GM18858 (cell line): ENCODE measurements at regions not wholly inside any gene's neighbourhood (a gene's known extent, or its start where the extent isn't known, plus 50 kb on each side); places are given as distances from the start of the nearest gene placed in this dataset.
"Not testable (repeated sequence)": the region's sequence is repeated elsewhere in the genome, so short reads cannot be mapped to it uniquely, and the experiment has no call there.

Experiments used
- ATAC-seq: cut with Tn5 transposase; IDR thresholded peaks from one replicate; pipeline ENCODE4 v1.9.1; 2021; ENCODE audit not compliant: unreplicated experiment

DNA sequence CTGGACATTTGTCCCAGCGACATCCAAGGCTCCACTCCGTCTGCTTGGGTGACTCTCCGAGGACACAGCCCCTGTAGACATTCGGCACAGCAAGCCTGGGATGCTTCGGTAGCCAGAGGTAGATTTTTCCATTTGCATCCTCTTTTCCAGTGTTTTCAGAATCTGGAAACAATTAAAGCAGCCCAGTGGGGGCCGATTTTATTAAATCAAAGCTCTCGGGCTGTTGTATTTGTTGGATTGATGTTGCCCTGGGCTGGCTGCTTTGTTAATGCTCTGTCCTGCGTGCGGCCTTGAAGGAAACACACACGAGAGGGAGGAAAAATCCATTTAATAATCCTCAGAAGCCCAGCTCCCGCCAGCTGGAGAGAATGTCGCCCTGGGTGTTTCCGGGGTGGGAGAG lies 158.1 kb upstream of the CIBAR2 start:
- no peak for ATAC-seq

- no peak for ATAC-seq
Measured at GRCh38 chr16:85271198-85271597, 158.9 kb upstream of the CIBAR2 start.

- no peak for ATAC-seq
Measured at GRCh38 chr16:85273293-85273692, 161.0 kb upstream of the CIBAR2 start.

DNA sequence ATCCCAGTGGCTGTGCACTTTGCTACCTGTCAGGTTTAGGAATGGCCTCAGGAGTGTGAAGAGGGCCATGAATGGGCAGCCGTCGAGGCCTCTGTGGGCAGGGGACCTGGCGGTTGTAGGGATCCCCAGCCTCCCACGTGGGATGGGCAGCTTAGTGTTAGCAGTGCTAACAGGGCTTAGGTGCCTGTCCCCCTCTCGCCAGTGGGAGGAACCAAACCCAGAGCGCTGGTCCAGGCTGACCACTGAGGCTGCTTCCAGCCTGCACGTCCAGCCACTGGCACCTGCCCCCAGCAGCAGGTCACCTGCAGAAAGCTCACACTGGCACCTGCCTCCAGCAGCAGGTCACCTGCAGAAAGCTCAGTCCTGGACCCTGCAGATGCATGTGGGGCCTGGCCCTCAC lies 162.2 kb upstream of the CIBAR2 start:
- ATAC-seq = no peak

- ATAC-seq = no peak
Measured at GRCh38 chr16:85274924-85275323, 162.7 kb upstream of the CIBAR2 start.

DNA sequence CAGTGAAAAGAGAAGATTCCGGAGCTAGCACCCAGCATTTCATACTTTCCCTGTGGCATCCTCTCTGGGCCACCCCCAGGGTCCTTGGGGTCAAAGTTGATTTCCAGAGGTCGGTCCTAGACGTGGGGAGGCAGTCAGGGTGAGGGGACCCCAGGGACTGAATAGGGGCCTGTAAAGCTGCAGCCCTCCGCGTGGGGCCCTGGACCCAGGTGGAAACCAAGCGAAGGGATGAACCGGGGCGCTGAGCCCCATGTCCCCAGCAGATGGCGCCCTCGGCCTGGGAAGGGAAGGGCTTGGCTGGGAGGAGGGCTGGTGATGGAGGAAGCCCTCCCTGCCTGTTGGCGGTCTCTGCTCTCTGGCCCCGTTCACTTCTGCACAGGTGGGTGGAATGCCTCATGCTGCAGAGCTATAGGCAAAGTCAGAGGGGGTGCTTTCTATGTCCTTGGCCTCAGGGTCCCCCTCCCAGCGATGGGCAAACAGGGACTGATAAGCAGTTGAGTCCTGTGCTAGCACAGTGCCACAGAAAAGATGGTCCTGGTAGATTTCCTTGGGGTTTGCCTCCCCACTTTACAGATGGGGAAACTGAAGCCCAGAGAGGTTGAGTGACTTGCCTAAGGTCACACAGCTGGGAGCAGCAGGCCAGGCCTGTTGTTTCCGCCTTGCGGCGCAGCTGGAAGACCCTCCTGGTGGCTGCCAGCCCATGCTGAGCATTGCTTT lies 163.4 kb upstream of the CIBAR2 start:
- no peak for ATAC-seq

GRCh38 chr16:85276258-85276657 lies 164.0 kb upstream of the CIBAR2 start:
- ATAC-seq = no peak

DNA sequence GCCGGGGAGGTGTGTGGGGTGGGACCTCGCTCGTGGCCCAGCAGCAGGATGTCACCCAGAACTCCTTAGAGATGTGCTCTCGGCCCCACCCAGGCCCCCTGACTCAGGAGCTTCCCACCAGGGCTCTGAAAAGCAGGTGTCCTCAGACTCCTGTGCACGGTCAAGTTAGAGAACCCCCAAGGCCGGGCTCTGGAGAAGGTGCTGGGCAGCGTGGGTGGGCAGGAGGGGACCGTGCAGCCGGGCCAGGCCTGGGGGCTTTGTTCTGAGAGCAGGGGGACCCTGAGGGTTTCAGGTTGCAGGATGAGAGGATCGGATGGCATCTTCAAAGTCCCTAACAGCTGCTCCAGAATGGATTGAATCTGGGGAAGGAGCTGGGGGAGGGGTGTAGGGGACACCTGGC lies 164.4 kb upstream of the CIBAR2 start:
- ATAC-seq = no peak

DNA sequence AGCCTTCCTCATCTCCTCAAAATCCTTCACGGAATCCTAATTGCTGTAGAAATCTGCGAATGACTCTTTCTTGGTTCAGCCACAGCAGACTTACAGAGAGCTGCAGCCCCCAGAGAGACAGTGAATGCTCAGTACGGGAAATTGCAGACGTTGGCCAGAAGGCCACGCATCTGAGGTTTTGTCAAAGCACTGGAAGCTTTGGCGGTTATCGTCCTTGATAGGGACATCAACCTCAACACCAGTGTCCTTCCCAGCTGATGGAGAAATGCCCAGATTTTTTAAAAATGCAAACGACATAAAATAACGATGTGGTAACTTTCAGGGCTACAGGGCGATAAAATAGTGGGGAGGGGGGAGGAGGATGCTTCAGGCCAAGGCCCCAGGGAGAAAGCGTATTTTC lies 166.6 kb upstream of the CIBAR2 start:
- no peak for ATAC-seq

- no peak for ATAC-seq
Measured at GRCh38 chr16:85279402-85279801, 167.1 kb upstream of the CIBAR2 start.

- ATAC-seq = no peak
Measured at GRCh38 chr16:85279825-85280545, 167.7 kb upstream of the CIBAR2 start.

DNA sequence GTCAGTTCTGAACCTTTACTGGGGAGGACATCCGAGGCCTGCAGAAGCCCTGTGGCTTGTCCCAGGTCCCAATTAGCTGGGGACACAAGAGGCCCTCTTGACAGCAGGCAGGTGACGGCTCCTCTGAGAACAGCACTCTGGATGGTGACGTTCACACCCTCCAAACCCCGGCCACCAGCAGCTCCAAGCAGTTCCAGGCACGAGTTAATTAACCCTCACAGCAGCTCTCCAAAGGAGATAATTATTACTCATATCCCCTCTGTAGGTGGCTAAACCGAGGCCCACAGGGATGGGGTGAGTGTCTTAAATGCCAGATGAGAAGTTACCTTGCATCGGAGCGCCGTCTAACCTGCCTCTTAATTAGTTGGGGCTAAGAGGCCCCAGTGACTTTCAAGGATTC lies 168.9 kb upstream of the CIBAR2 start:
- no peak for ATAC-seq

- no peak for ATAC-seq
Measured at GRCh38 chr16:85282842-85283241, 170.6 kb upstream of the CIBAR2 start.

- no peak for ATAC-seq
Measured at GRCh38 chr16:85283305-85284050, 171.2 kb upstream of the CIBAR2 start.

GRCh38 chr16:85284141-85284817 lies 172.0 kb upstream of the CIBAR2 start:
- no peak for ATAC-seq

GRCh38 chr16:85285681-85286065 lies 173.4 kb upstream of the CIBAR2 start:
- ATAC-seq = no peak

DNA sequence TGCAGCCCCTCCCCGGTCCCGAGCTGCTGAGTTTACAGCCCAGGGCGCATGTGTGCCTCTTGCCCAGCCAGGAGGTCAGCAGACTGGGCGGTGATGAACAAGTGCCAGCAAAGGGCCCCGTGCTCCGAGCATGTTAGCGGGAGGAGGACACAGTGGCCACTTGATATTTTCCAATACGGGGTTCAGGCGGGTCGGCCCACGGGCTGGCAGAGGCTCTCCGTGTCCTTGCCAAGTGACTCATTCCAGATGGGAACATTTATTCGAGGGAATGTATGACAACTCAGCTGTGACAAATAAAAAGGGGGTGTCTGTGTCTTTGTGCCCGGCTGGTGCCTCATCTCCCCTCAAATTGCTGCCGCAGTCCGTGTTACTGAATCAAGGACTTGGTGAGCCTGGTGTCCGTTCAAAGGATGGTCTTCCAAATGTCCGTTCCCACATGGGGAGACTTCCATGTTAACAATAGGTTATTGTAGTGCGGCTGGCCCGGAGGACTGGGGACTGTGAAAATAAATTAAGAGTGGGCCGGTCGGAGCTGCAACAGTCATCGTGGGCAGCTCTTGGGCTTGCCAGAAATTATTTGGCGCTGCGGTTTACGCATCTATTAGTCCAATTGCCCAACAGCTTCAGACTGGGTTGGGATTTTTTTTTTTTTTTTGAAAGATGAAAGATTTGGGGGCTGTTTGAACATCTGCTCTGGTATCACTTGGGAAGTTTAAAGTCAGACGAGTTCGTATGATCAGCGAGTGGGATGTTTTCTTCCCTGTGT lies 174.0 kb upstream of the CIBAR2 start:
- ATAC-seq = no peak

- no peak for ATAC-seq
Measured at GRCh38 chr16:85286951-85287814, 174.9 kb upstream of the CIBAR2 start.

DNA sequence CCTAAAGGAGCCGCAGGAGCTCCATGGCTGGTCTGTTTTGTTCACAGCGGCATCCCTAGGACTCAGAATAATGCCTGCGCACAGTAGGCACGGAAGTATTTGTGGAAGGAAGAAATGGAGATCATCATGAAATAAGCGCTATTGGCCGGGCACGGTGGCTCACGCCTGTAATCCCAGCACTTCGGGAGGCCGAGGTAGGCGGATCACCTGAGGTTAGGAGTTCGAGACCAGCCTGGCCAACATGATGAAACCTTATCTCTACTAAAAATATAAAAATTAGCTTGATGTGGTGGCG lies 175.5 kb upstream of the CIBAR2 start:
- ATAC-seq = not testable (repeated sequence)

DNA sequence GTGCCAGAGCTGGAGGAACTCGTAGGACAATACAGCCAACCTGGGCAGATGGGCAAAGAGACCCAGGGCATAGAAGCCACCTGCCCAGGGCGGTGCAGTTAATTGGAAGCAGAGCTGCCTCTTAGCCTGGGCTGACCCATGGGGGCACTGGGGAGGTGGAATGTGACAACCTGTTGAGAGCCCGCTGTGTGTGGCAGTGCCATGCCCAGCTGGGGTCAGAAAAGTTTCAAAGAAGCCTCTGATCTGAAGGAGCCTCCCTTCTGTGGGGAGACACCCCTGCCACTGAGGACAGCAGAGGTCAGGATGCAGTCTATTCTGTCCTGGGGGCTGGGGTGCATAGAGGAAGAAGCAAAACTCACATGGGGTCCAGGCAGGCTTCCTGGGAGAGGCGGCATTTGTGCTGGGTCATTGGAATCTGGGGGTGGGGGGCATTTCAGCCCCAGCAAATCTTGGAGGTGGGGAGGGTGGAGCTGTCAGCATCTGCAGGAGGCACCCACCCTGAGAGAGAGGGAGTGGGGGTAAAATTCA lies 176.1 kb upstream of the CIBAR2 start:
- no peak for ATAC-seq
